ENCODE measurements at regions not wholly inside any gene's neighbourhood (a gene's known extent, or its start where the extent isn't known, plus 50 kb on each side); places are given as distances from the start of the nearest gene placed in this dataset.

DNA sequence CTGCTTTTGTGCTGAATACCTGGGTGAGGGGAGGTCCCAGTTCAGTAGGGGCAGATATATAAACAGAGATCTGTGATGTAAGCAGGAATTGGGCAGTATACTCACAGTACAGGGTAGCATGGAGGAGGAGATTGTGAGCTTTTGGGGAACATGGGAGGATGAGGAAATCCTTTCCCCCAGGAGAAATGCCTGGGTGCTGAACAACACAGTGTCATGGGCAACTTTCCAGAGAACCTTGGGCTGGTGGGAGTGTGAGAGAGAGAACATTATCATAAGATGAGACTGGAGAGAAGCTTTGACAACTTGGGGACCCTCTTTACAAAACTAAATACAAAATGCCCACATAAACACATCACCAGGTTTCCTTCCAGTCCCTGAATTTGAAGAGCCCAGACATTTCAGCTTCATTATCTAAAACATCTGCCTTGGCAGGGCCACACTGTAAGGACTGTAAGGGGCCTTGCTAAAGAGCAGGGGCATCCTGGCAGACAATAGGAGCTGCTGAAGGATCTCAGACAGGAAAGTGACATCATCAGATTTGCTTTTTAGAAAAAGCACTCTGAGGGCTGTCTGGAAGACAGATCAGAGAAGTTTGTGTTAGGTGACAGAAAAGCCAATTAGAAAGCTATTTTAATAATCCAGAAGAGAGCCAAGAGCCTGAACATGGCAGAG lies 105.1 kb upstream of the FOXN2 start:
- TF ChIP-seq, protein P1, sequence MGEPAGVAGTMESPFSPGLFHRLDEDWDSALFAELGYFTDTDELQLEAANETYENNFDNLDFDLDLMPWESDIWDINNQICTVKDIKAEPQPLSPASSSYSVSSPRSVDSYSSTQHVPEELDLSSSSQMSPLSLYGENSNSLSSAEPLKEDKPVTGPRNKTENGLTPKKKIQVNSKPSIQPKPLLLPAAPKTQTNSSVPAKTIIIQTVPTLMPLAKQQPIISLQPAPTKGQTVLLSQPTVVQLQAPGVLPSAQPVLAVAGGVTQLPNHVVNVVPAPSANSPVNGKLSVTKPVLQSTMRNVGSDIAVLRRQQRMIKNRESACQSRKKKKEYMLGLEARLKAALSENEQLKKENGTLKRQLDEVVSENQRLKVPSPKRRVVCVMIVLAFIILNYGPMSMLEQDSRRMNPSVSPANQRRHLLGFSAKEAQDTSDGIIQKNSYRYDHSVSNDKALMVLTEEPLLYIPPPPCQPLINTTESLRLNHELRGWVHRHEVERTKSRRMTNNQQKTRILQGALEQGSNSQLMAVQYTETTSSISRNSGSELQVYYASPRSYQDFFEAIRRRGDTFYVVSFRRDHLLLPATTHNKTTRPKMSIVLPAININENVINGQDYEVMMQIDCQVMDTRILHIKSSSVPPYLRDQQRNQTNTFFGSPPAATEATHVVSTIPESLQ (CRISPR knock-in tag; IDR thresholded peaks at IDR 0.05) = no peak
- TF ChIP-seq, protein P2, sequence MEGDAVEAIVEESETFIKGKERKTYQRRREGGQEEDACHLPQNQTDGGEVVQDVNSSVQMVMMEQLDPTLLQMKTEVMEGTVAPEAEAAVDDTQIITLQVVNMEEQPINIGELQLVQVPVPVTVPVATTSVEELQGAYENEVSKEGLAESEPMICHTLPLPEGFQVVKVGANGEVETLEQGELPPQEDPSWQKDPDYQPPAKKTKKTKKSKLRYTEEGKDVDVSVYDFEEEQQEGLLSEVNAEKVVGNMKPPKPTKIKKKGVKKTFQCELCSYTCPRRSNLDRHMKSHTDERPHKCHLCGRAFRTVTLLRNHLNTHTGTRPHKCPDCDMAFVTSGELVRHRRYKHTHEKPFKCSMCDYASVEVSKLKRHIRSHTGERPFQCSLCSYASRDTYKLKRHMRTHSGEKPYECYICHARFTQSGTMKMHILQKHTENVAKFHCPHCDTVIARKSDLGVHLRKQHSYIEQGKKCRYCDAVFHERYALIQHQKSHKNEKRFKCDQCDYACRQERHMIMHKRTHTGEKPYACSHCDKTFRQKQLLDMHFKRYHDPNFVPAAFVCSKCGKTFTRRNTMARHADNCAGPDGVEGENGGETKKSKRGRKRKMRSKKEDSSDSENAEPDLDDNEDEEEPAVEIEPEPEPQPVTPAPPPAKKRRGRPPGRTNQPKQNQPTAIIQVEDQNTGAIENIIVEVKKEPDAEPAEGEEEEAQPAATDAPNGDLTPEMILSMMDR (IDR thresholded peaks at IDR 0.05 in 2 of 3, conservative IDR thresholded peaks at IDR 0.05 in 1 of 3; ENCODE audit: insufficient read depth in 2 of 3, low read depth in 1 of 3, low read length in 3 of 3) = no peak
- TF ChIP-seq YY1 (IDR thresholded peaks at IDR 0.05; ENCODE audit: borderline replicate concordance in 1 of 3, control insufficient read depth in 1 of 3, extremely low read depth in 1 of 3, insufficient read depth in 3 of 3, insufficient read length in 1 of 3, insufficient replicate concordance in 2 of 3, low read depth in 1 of 3, low read length in 2 of 3) = no peak

Data from K562 (cell line).